Activated CD4-positive, alpha-beta T cell treated with anti-CD3 and anti-CD28 coated beads, Interleukin-2, amount 10 ng/mL, durations not matched to agents 24 days and 14 days (primary cell): ENCODE measurements at regions not wholly inside any gene's neighbourhood (a gene's known extent, or its start where the extent isn't known, plus 50 kb on each side); places are given as distances from the start of the nearest gene placed in this dataset.
"Not testable (repeated sequence)": the region's sequence is repeated elsewhere in the genome, so short reads cannot be mapped to it uniquely, and the experiment has no call there.

Experiments used
- DNase-seq: peaks from one replicate; pipeline ENCODE4 v3.0.0; 2022
- H3K27ac Mint-ChIP-seq: one replicate; pipeline ENCODE4 v1.8.0; 2022; ENCODE audit warnings: mild to moderate bottlenecking, mixed read lengths
- H3K27me3 Mint-ChIP-seq: one replicate; pipeline ENCODE4 v1.8.0; 2022; ENCODE audit warnings: mixed read lengths
- H3K36me3 Mint-ChIP-seq: one replicate; pipeline ENCODE4 v1.8.0; 2022; ENCODE audit warnings: low read depth, mild to moderate bottlenecking, mixed read lengths
- H3K4me1 Mint-ChIP-seq: one replicate; pipeline ENCODE4 v1.8.0; 2021; ENCODE audit warnings: mixed read lengths
- H3K4me3 Mint-ChIP-seq: one replicate; pipeline ENCODE4 v1.8.0; 2022; ENCODE audit warnings: mild to moderate bottlenecking, moderate library complexity, mixed read lengths
- H3K9me3 Mint-ChIP-seq: one replicate; pipeline ENCODE4 v1.8.0; 2021; ENCODE audit warnings: mixed read lengths
- intact Hi-C: fragments of 100-400 bp; cut with micrococcal nuclease; formaldehyde crosslinking; loops from one replicate; pipeline ENCODE4 v1.15.1; 2023

- DNase-seq: no peak
- intact Hi-C loops: no loop called here
- Mint-ChIP-seq H3K9me3 (no peaks in the 10 kb centered on the region), H3K27me3 (no peaks in the 10 kb centered on the region), H3K27ac (no peak overlapping the region), H3K4me1 (no peaks in the 10 kb centered on the region), H3K4me3 (no peak overlapping the region), H3K36me3 (no peaks in the 10 kb centered on the region)
Measured at GRCh38 chrX:9396930-9397329, 67.9 kb upstream of the TBL1X start.

- no peak for DNase-seq
- no peaks in the 10 kb centered on the region for H3K9me3 Mint-ChIP-seq
- no peaks in the 10 kb centered on the region for H3K36me3 Mint-ChIP-seq
- no peaks in the 10 kb centered on the region for H3K4me1 Mint-ChIP-seq
- intact Hi-C loops: no loop called here
- no peak overlapping the region for H3K27ac Mint-ChIP-seq
- H3K4me3 Mint-ChIP-seq: no peak overlapping the region
- H3K27me3 Mint-ChIP-seq: no peaks in the 10 kb centered on the region
Measured at GRCh38 chrX:9401051-9401450, 63.8 kb upstream of the TBL1X start.

- no peaks in the 10 kb centered on the region for H3K27me3 Mint-ChIP-seq
- no peaks in the 10 kb centered on the region for H3K4me1 Mint-ChIP-seq
- no peaks in the 10 kb centered on the region for H3K9me3 Mint-ChIP-seq
- H3K27ac Mint-ChIP-seq: no peak overlapping the region
- H3K36me3 Mint-ChIP-seq: no peaks in the 10 kb centered on the region
- H3K4me3 Mint-ChIP-seq: no peak overlapping the region
- intact Hi-C loops: no loop called here
- DNase-seq: no peak
Measured at GRCh38 chrX:9403374-9403773, 61.5 kb upstream of the TBL1X start.

- H3K9me3 Mint-ChIP-seq, H3K36me3 Mint-ChIP-seq, H3K27ac Mint-ChIP-seq, H3K27me3 Mint-ChIP-seq, H3K4me1 Mint-ChIP-seq, H3K4me3 Mint-ChIP-seq, intact Hi-C loops: not testable (repeated sequence)
- DNase-seq: peak; percentile 55
Measured at GRCh38 chrX:9405635-9406034, 59.2 kb upstream of the TBL1X start.

- H3K4me3 Mint-ChIP-seq, intact Hi-C loops, H3K27ac Mint-ChIP-seq: not testable (repeated sequence)
Measured at GRCh38 chrX:9410889-9411288, 54.0 kb upstream of the TBL1X start.

GRCh38 chrX:9411682-9412081 is 53.2 kb upstream of the TBL1X start:
- H3K27me3 Mint-ChIP-seq, H3K9me3 Mint-ChIP-seq, H3K36me3 Mint-ChIP-seq, intact Hi-C loops, H3K4me1 Mint-ChIP-seq, DNase-seq, H3K27ac Mint-ChIP-seq, H3K4me3 Mint-ChIP-seq: not testable (repeated sequence)

More at GRCh38 chrX:9410889-9411288, 54.0 kb upstream of the TBL1X start:
- DNase-seq, H3K27me3 Mint-ChIP-seq, H3K36me3 Mint-ChIP-seq, H3K9me3 Mint-ChIP-seq, H3K4me1 Mint-ChIP-seq: not testable (repeated sequence)

GRCh38 chrX:9414416-9414815 is 50.4 kb upstream of the TBL1X start:
- no peak for DNase-seq
- H3K27ac Mint-ChIP-seq: no peak overlapping the region
- intact Hi-C loops: no loop called here
- H3K4me1 Mint-ChIP-seq: no peaks in the 10 kb centered on the region
- H3K27me3 Mint-ChIP-seq: no peaks in the 10 kb centered on the region
- H3K36me3 Mint-ChIP-seq: no peaks in the 10 kb centered on the region
- peaks cover 4% of the 10 kb centered on the region for H3K9me3 Mint-ChIP-seq
- no peak overlapping the region for H3K4me3 Mint-ChIP-seq
